ENCODE measurements at regions not wholly inside any gene's neighbourhood (a gene's known extent, or its start where the extent isn't known, plus 50 kb on each side); places are given as distances from the start of the nearest gene placed in this dataset.

DNA sequence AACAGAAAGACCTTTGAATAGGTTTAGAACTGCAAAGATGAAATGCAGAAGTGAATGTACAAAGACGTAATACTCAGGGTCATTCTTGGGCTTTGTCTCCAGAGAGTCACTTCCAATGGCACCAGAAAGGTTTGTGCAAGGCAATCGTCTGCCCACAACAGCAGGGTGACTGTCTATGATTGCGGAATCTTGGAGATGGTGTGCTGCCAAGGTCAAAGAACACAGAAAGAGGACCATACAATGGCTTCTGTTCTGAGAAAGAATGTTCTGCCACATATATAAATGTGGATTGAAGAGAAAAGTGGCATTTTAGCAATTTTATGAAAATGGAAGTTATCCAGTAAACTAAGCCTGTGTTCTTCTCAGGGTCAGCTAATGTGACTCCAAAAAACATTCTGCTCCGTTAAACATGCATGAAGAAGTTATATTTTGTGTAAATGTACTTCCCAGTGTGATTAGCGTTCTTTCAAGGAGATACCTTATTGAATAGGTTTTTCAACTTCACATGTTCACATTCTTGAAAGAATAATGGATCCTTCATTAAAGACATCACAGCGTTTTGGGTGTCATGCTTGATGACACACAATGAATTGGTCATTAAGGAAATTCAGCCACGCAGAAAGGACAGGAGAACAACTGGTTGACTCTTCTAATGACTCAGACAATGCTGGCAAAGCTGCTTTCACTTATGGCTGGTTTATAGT lies 73.4 kb upstream of the CDH6 start:
- TF ChIP-seq CTCF (IDR thresholded peaks at IDR 0.05; ENCODE audit: insufficient read depth, low read length, poor library complexity, severe bottlenecking), result no peak
- Histone ChIP-seq H3K36me3 (ENCODE audit: control insufficient read depth, insufficient read depth, low read length) (no peaks in the 10 kb centered on the region), H3K4me3 (replicated peaks; ENCODE audit: low read depth, low read length) (no peak overlapping the region), H3K27me3 (replicated peaks; ENCODE audit: control insufficient read depth, insufficient read depth, low read length) (no peaks in the 10 kb centered on the region)
- DNase-seq (ENCODE audit: extremely low read depth, insufficient read length), result no peak

DNA sequence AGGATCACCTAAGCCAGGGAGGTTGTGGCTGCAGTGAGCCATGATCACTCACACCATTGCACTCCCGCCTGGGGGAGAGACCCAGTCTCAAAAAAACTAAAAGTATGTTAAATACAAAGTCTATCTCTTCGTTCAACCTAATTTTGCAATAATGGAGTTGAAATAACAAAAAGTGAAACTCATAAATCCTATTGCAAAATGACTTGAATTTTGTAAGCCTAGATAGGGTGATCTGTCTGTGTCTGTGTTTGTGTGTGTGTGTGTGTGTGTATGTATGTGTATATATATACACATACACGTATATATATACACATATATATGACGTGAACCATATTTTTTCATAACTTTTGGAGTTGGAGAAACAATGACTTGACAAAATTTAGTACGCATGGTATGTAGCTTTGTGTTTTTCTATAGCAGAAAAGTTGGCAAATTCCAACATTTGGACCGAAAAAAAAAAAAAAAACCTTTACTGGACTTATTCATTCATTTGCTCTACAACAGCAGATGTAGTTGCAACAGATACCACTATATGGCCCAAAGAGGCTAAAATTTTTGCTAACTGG lies 76.9 kb upstream of the CDH6 start:
- no peak for TF ChIP-seq CTCF (IDR thresholded peaks at IDR 0.05; ENCODE audit: insufficient read depth, low read length, poor library complexity, severe bottlenecking)
- Histone ChIP-seq H3K36me3 (ENCODE audit: control insufficient read depth, insufficient read depth, low read length) (no peaks in the 10 kb centered on the region), H3K27me3 (replicated peaks; ENCODE audit: control insufficient read depth, insufficient read depth, low read length) (no peaks in the 10 kb centered on the region), H3K4me3 (replicated peaks; ENCODE audit: low read depth, low read length) (no peak overlapping the region)
- no peak for DNase-seq (ENCODE audit: extremely low read depth, insufficient read length)

DNA sequence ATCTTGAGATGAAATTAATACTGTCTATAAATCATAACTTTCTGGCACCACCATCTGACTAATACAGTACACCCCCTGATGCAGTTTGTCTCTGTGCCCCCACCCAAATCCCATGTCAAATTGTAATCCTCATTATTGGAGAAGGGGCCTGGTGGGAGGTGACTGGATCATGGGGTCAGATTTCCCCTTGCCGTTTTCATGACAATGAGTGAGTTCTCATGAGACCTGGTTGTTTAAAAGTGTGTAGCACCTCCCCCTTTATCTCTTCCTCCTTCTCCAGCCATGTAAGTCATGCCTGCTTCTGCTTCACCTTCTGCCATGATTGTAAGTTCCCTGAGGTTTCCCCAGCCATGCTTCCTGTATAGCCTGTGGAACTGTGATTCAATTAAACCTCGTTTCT lies 78.7 kb upstream of the CDH6 start:
- H3K4me3 ChIP-seq (replicated peaks; ENCODE audit: low read depth, low read length), result no peak overlapping the region
- H3K36me3 ChIP-seq (ENCODE audit: control insufficient read depth, insufficient read depth, low read length), result no peaks in the 10 kb centered on the region

GRCh38 chr5:31113666-31114350 lies 79.7 kb upstream of the CDH6 start:
- no peak overlapping the region for H3K4me3 ChIP-seq (replicated peaks; ENCODE audit: low read depth, low read length)
- no peaks in the 10 kb centered on the region for H3K27me3 ChIP-seq (replicated peaks; ENCODE audit: control insufficient read depth, insufficient read depth, low read length)
- TF ChIP-seq CTCF (IDR thresholded peaks at IDR 0.05; ENCODE audit: insufficient read depth, low read length, poor library complexity, severe bottlenecking), result no peak
- H3K36me3 ChIP-seq (ENCODE audit: control insufficient read depth, insufficient read depth, low read length), result no peaks in the 10 kb centered on the region
- DNase-seq (ENCODE audit: extremely low read depth, insufficient read length), result no peak

More for the DNA sequence above, 78.7 kb upstream of the CDH6 start:
- no peaks in the 10 kb centered on the region for H3K27me3 ChIP-seq (replicated peaks; ENCODE audit: control insufficient read depth, insufficient read depth, low read length)
- DNase-seq (ENCODE audit: extremely low read depth, insufficient read length), result no peak
- TF ChIP-seq CTCF (IDR thresholded peaks at IDR 0.05; ENCODE audit: insufficient read depth, low read length, poor library complexity, severe bottlenecking), result no peak

DNA sequence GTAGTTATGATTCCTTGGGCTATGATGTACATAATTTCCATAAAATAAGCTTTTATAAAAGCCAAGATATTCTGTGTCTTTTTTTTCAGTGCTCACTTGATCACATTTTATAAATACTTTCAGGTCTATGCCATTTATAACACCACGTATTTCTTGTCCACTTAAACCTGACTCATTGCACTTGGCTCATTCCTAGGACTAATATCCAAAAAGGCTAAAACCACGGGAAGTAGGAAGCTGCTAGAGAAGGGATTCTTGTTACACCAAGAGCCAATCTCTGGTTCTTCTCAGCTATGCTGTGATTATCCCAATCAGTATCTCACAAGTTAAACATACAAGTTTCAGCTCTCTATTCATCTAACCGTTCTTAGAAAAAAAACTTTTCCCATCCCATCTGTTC lies 80.4 kb upstream of the CDH6 start:
- H3K27me3 ChIP-seq (replicated peaks; ENCODE audit: control insufficient read depth, insufficient read depth, low read length), result no peaks in the 10 kb centered on the region
- H3K4me3 ChIP-seq (replicated peaks; ENCODE audit: low read depth, low read length), result no peak overlapping the region
- TF ChIP-seq CTCF (IDR thresholded peaks at IDR 0.05; ENCODE audit: insufficient read depth, low read length, poor library complexity, severe bottlenecking), result no peak
- H3K36me3 ChIP-seq (ENCODE audit: control insufficient read depth, insufficient read depth, low read length), result no peaks in the 10 kb centered on the region
- DNase-seq (ENCODE audit: extremely low read depth, insufficient read length), result no peak

Data from GM06990 (cell line).